Astrocyte (in vitro differentiated cells and primary cell): ENCODE measurements at regions not wholly inside any gene's neighbourhood (a gene's known extent, or its start where the extent isn't known, plus 50 kb on each side); places are given as distances from the start of the nearest gene placed in this dataset.
"Not testable (repeated sequence)": the region's sequence is repeated elsewhere in the genome, so short reads cannot be mapped to it uniquely, and the experiment has no call there.

Experiments
- CTCF ChIP-seq: IDR thresholded peaks from 2 replicates; pipeline ENCODE4 v1.5.1; 2011; ENCODE audit warnings: low read depth, mild to moderate bottlenecking, inconsistent platforms, low read length, moderate library complexity; ENCODE audit not compliant: insufficient read depth
- EZH2 ChIP-seq: IDR thresholded peaks from 2 replicates; pipeline ENCODE4 v1.6.1; 2012; ENCODE audit warnings: mild to moderate bottlenecking, low read length, inconsistent platforms; ENCODE audit not compliant: insufficient read depth

- not testable (repeated sequence) for TF ChIP-seq CTCF, EZH2
Observed at GRCh38 chr4:33979781-33980180, 2264.5 kb downstream of the ARAP2 start.
